Endothelial cell of umbilical vein (primary cell): ENCODE measurements at regions not wholly inside any gene's neighbourhood (a gene's known extent, or its start where the extent isn't known, plus 50 kb on each side); places are given as distances from the start of the nearest gene placed in this dataset.

Experiments
- BruUV-seq: library from RNA; stranded (reverse); fragments of 400-500 nt; replicated peaks from 2 replicates; lab custom pipeline; 2021; lab: Mats Ljungman, UMichigan
- CTCF ChIA-PET: fragments of 300-600, 350-600 bp; sonication (Branson Sonifier 250); formaldehyde crosslinking; loops from one replicate; lab custom pipeline; 2021; ENCODE audit warnings: antibody characterized with exemption, inconsistent platforms; lab: Charles Lee
- POLR2A ChIA-PET: fragments of 300-600, 350-600 bp; sonication (Branson Sonifier 250); formaldehyde crosslinking; loops from one replicate; lab custom pipeline; 2021; ENCODE audit warnings: antibody characterized with exemption, inconsistent platforms; lab: Charles Lee
- DNase-seq: peaks from one replicate; pipeline ENCODE4 v3.0.0-alpha.2; 2011; ENCODE audit warnings: low read depth, low spot score
- FAIRE-seq: peaks from 2 replicates; lab custom pipeline; 2011; peaks lifted over from hg19 to GRCh38; lab: Jason Lieb, UNC
- H2AFZ ChIP-seq: 2 replicates; pipeline ENCODE4 v1.6.0; 2012; ENCODE audit warnings: low read depth, low read length, control low read depth, inconsistent platforms
- H3K27ac ChIP-seq: 2 replicates; pipeline ENCODE4 v1.5.1; 2011; ENCODE audit warnings: low read depth, mild to moderate bottlenecking, control low read depth, low read length, moderate library complexity; ENCODE audit not compliant: insufficient read depth
- H3K27me3 ChIP-seq, 2 experiments: 2 replicates each; pipeline versions ENCODE4 v1.6.0 to v1.6.1; 2011; ENCODE audit warnings: low read length in 2 of 2, mixed read lengths in 1 of 2; ENCODE audit not compliant: control insufficient read depth in 2 of 2, insufficient read depth in 2 of 2
- H3K36me3 ChIP-seq, 2 experiments: 2 replicates in 1 of 2; 3 replicates in 1 of 2; pipeline ENCODE4 v1.5.1; 2011; ENCODE audit warnings: low read length in 2 of 2, mild to moderate bottlenecking in 1 of 2, moderate library complexity in 1 of 2; ENCODE audit not compliant: control insufficient read depth in 2 of 2, insufficient read depth in 2 of 2; ENCODE audit errors: extremely low read depth in 1 of 2
- H3K4me1 ChIP-seq: 3 replicates; pipeline ENCODE4 v1.5.1; 2011; ENCODE audit warnings: mild to moderate bottlenecking, low read length; ENCODE audit not compliant: control insufficient read depth, insufficient read depth; ENCODE audit errors: extremely low read depth
- H3K4me2 ChIP-seq: 2 replicates; pipeline ENCODE4 v1.6.1; 2011; ENCODE audit warnings: low read length, control low read depth, mixed read lengths; ENCODE audit not compliant: insufficient read depth
- H3K4me3 ChIP-seq, 3 experiments: fragments of 200-600 bp in 1 of 3; sonication (generic), shearing (Covaris generic) in 1 of 3; replicated peaks in 1 of 3; 2 replicates each; pipeline ENCODE4 v1.5.1; 2011 to 2016; ENCODE audit warnings: control low read depth in 3 of 3, low read length in 3 of 3, mild to moderate bottlenecking in 2 of 3, inconsistent platforms in 1 of 3, low read depth in 1 of 3, moderate library complexity in 1 of 3; ENCODE audit not compliant: insufficient read depth in 1 of 3
- H3K79me2 ChIP-seq: 2 replicates; pipeline ENCODE4 v1.6.0; 2012; ENCODE audit warnings: low read length, inconsistent platforms; ENCODE audit not compliant: control insufficient read depth, insufficient read depth
- H3K9ac ChIP-seq: replicated peaks from 2 replicates; pipeline ENCODE3; 2011; ENCODE audit warnings: low read length, control low read depth; ENCODE audit not compliant: insufficient read depth; ENCODE audit errors: extremely low read depth
- H3K9me1 ChIP-seq: replicated peaks from 3 replicates; pipeline ENCODE4 v1.6.0; 2011; ENCODE audit warnings: mild to moderate bottlenecking, low read length; ENCODE audit not compliant: control insufficient read depth, insufficient read depth; ENCODE audit errors: extremely low read depth
- H3K9me3 ChIP-seq: replicated peaks from 2 replicates; pipeline ENCODE4 v1.5.1; 2012; ENCODE audit warnings: low read length, inconsistent platforms; ENCODE audit not compliant: control insufficient read depth, insufficient read depth
- H4K20me1 ChIP-seq: replicated peaks from 2 replicates; pipeline ENCODE3; 2011; ENCODE audit warnings: mild to moderate bottlenecking, low read length; ENCODE audit not compliant: control insufficient read depth, insufficient read depth; ENCODE audit errors: extremely low read depth
- EZH2 ChIP-seq: IDR thresholded peaks from 2 replicates; pipeline ENCODE4 v1.6.1; 2012; ENCODE audit warnings: borderline replicate concordance, low read depth, mild to moderate bottlenecking, moderate library complexity, low read length, inconsistent platforms; ENCODE audit not compliant: severe bottlenecking
- FOS ChIP-seq: IDR thresholded peaks from 2 replicates; pipeline ENCODE4 v1.6.1; 2011; ENCODE audit warnings: mild to moderate bottlenecking, low read length, moderate library complexity, borderline replicate concordance; ENCODE audit not compliant: insufficient read depth
- GATA2 ChIP-seq: IDR thresholded peaks from 2 replicates; pipeline ENCODE4 v1.7.0; 2011; ENCODE audit warnings: low read depth, mild to moderate bottlenecking, moderate library complexity, mixed read lengths, low read length; ENCODE audit not compliant: insufficient read length, insufficient read depth
- JUN ChIP-seq: IDR thresholded peaks from 2 replicates; pipeline ENCODE4 v1.6.1; 2011; ENCODE audit warnings: borderline replicate concordance, low read depth; ENCODE audit not compliant: insufficient read length, insufficient read depth
- MYC ChIP-seq: IDR thresholded peaks from one replicate; pipeline ENCODE4 v1.6.1; 2011; ENCODE audit warnings: mild to moderate bottlenecking, low read depth, low read length
- POLR2A ChIP-seq: IDR thresholded peaks from 2 replicates; pipeline ENCODE4 v1.6.1; 2012; ENCODE audit warnings: low read depth, mild to moderate bottlenecking, control low read depth, low read length
- POLR2AphosphoS5 ChIP-seq: IDR thresholded peaks from 2 replicates; pipeline ENCODE4 v1.6.1; 2012; ENCODE audit warnings: low read depth, mild to moderate bottlenecking, control low read depth, low read length, moderate library complexity; ENCODE audit not compliant: insufficient read depth
- dilution Hi-C: fragments of 300-500 bp; cut with MboI; formaldehyde crosslinking; loops from one replicate; pipeline ENCODE4 v1.15.0; 2019; ENCODE audit warnings: low sequenced_read_pairs; ENCODE audit not compliant: extremely low pct_ligation_motif_present
- intact Hi-C: fragments of 100-400 bp; cut with micrococcal nuclease; formaldehyde crosslinking; loops from one replicate; pipeline ENCODE4 v1.10.0; 2022
- TF ChIP-seq, protein P1 (sequence below): IDR thresholded peaks from 2 replicates; pipeline ENCODE4 v1.6.1; 2011; ENCODE audit not compliant: insufficient read depth, insufficient read length
- TF ChIP-seq, protein P2 (sequence below), 2 donors: IDR thresholded peaks; 1 replicate in 1 of 2; 2 replicates in 1 of 2; pipeline ENCODE4 v1.5.1; 2011; ENCODE audit warnings: low read length in 2 of 2, mild to moderate bottlenecking in 2 of 2, moderate library complexity in 2 of 2, control low read depth in 1 of 2, inconsistent platforms in 1 of 2, low read depth in 1 of 2; ENCODE audit not compliant: insufficient read depth in 1 of 2; ENCODE audit errors: extremely low read depth in 1 of 2

DNA sequence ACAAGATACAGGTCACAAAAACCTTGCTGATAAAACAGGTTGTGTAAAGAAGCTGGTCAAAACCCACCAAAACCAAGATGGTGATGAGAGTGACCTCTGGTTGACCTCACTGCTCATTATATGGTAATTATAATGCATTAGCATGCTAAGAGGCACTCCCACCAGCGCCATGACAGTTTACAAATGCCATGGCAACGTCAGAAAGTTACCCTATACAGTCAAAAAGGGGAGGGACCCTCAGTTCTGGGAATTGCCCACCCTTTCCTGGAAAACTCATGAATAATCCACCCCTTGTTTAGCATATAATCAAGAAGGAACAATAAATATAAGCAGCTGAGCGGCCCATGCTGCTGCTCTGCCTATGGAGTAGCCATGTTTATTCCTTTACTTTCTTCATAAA is 434.1 kb downstream of the ZNF536 start:
- H3K4me2 ChIP-seq, result no peak overlapping the region
- ChIA-PET POLR2A (no interaction called here), CTCF (no interaction called here)
- H3K4me1 ChIP-seq, result no peaks in the 10 kb centered on the region
- H3K36me3 ChIP-seq, result no peaks in the 10 kb centered on the region
- FAIRE-seq, result no peak
- no TSS peak for BruUV-seq
- dilution Hi-C loops, result no loop called here
- H3K9ac ChIP-seq, result no peak overlapping the region
- H3K79me2 ChIP-seq, result no peaks in the 10 kb centered on the region
- TF ChIP-seq, protein P1, sequence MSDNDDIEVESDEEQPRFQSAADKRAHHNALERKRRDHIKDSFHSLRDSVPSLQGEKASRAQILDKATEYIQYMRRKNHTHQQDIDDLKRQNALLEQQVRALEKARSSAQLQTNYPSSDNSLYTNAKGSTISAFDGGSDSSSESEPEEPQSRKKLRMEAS, result no peak
- no peak for TF ChIP-seq MYC
- TF ChIP-seq, protein P2, sequence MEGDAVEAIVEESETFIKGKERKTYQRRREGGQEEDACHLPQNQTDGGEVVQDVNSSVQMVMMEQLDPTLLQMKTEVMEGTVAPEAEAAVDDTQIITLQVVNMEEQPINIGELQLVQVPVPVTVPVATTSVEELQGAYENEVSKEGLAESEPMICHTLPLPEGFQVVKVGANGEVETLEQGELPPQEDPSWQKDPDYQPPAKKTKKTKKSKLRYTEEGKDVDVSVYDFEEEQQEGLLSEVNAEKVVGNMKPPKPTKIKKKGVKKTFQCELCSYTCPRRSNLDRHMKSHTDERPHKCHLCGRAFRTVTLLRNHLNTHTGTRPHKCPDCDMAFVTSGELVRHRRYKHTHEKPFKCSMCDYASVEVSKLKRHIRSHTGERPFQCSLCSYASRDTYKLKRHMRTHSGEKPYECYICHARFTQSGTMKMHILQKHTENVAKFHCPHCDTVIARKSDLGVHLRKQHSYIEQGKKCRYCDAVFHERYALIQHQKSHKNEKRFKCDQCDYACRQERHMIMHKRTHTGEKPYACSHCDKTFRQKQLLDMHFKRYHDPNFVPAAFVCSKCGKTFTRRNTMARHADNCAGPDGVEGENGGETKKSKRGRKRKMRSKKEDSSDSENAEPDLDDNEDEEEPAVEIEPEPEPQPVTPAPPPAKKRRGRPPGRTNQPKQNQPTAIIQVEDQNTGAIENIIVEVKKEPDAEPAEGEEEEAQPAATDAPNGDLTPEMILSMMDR (IDR thresholded peaks at IDR 0.05; ENCODE audit: extremely low read depth in 1 of 2, insufficient read depth in 1 of 2, low read depth in 1 of 2, low read length in 2 of 2), result no peak
- TF ChIP-seq EZH2, result no peak
- TF ChIP-seq JUN, result no peak
- no peak for TF ChIP-seq POLR2A
- no peaks in the 10 kb centered on the region for H3K9me1 ChIP-seq
- H2AFZ ChIP-seq, result no peak overlapping the region
- no peak overlapping the region for H3K4me3 ChIP-seq
- DNase-seq, result no peak
- H3K9me3 ChIP-seq, result peaks cover 12% of the 10 kb centered on the region
- no peak overlapping the region for H3K27ac ChIP-seq
- H3K27me3 ChIP-seq, result no peaks in the 10 kb centered on the region
- no peaks in the 10 kb centered on the region for H4K20me1 ChIP-seq
- intact Hi-C loops, result no loop called here

DNA sequence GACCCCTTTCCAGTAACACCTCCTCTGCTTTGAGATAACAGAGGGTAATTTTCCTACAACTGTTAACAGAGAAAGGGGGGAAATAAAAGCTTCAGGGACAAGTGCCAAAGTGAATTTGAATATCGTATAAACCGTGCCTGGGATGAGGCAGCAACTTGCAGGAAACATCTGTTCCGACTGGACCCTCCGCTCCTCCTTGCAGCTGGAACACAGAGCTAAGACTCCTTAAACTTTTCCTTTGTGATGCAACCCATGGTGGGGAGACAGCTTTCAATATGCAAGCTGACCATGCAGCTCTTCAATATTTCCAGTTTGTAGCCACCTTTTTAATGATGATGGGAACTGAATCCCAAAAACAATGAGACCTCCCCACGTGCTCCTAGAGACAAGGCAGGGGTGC is 432.6 kb downstream of the ZNF536 start:
- no peak overlapping the region for H3K4me2 ChIP-seq
- DNase-seq (no peak), FAIRE-seq (no peak)
- H3K27me3 ChIP-seq, result no peaks in the 10 kb centered on the region
- ChIA-PET CTCF (no interaction called here), POLR2A (no interaction called here)
- H3K36me3 ChIP-seq, result no peaks in the 10 kb centered on the region
- H4K20me1 ChIP-seq, result no peaks in the 10 kb centered on the region
- no peak overlapping the region for H3K4me3 ChIP-seq
- BruUV-seq, result no TSS peak
- intact Hi-C loops, result no loop called here
- H3K79me2 ChIP-seq, result no peaks in the 10 kb centered on the region
- TF ChIP-seq FOS (no peak), EZH2 (no peak), MYC (no peak), POLR2AphosphoS5 (no peak), JUN (no peak), POLR2A (no peak), GATA2 (no peak)
- TF ChIP-seq, protein P1, result no peak
- TF ChIP-seq, protein P2 (IDR thresholded peaks at IDR 0.05; ENCODE audit: extremely low read depth in 1 of 2, insufficient read depth in 1 of 2, low read depth in 1 of 2, low read length in 2 of 2), result no peak
- no peaks in the 10 kb centered on the region for H3K4me1 ChIP-seq
- peaks cover 7% of the 10 kb centered on the region for H3K9me3 ChIP-seq
- no peak overlapping the region for H2AFZ ChIP-seq
- H3K9me1 ChIP-seq, result no peaks in the 10 kb centered on the region
- dilution Hi-C loops, result no loop called here
- H3K9ac ChIP-seq, result no peak overlapping the region
- H3K27ac ChIP-seq, result no peak overlapping the region
